K562 (cell line): ENCODE measurements at regions not wholly inside any gene's neighbourhood (a gene's known extent, or its start where the extent isn't known, plus 50 kb on each side); places are given as distances from the start of the nearest gene placed in this dataset.

ENCODE experiments used
- ATAC-seq: fragments of 200-7000 bp; cut with Tn5 transposase; 3 replicates; pipeline ENCODE4 v1.9.1; 2020; ENCODE audit warnings: moderate library complexity
- BruUV-seq: library from RNA; stranded (reverse); fragments of 400-500 nt; replicated peaks from 2 replicates; lab custom pipeline; 2021; lab: Mats Ljungman, UMichigan
- CTCF ChIA-PET: fragments of 300-600 bp; formaldehyde crosslinking; extraction: SDS; loops from one replicate; lab custom pipeline; 2021; ENCODE audit warnings: low intra/inter-chr PET ratio; lab: Yijun Ruan, JAX
- POLR2A ChIA-PET: fragments of 300-600, 350-650 bp; sonication (Branson Sonifier 250); formaldehyde crosslinking; extraction: SDS; loops from one replicate; lab custom pipeline; 2021; ENCODE audit warnings: antibody characterized with exemption, inconsistent platforms; lab: Yijun Ruan, JAX
- DNase-seq, 4 experiments: peaks; one replicate each; pipeline versions ENCODE4 v3.0.0 to v3.0.0-alpha.2; 2011 to 2018; ENCODE audit warnings: low spot score in 3 of 4, mixed read lengths in 3 of 4; ENCODE audit errors: extremely low read depth in 1 of 4
- FAIRE-seq: peaks from 2 replicates; lab custom pipeline; 2011; peaks lifted over from hg19 to GRCh38; lab: Jason Lieb, UNC
- H2AFZ ChIP-seq: 2 replicates; pipeline ENCODE4 v1.6.0; 2011; ENCODE audit warnings: low read depth, low read length, control low read depth, inconsistent platforms
- H3K27ac ChIP-seq: fragments of 200-600 bp; 3 replicates; pipeline ENCODE4 v1.8.0; 2011; ENCODE audit warnings: low read depth, mild to moderate bottlenecking, control low read depth, inconsistent platforms, low read length, moderate library complexity, mixed read lengths; ENCODE audit errors: extremely low read depth
- H3K27me3 ChIP-seq, 2 experiments: fragments of 300-600 bp in 1 of 2; 2 replicates in 1 of 2; 3 replicates in 1 of 2; pipeline versions ENCODE4 v1.6.0 to v1.8.0; 2011; ENCODE audit warnings: inconsistent platforms in 2 of 2, low read length in 2 of 2, mild to moderate bottlenecking in 1 of 2, mixed read lengths in 1 of 2, moderate library complexity in 1 of 2; ENCODE audit not compliant: control insufficient read depth in 2 of 2, insufficient read depth in 2 of 2
- H3K36me3 ChIP-seq: fragments of 300-600 bp; 3 replicates; pipeline ENCODE4 v1.8.0; 2011; ENCODE audit warnings: mild to moderate bottlenecking, low read length, inconsistent platforms; ENCODE audit not compliant: control insufficient read depth, insufficient read depth
- H3K4me1 ChIP-seq, 2 experiments: fragments of 200-600 bp in 1 of 2; replicated peaks in 1 of 2; 2 replicates in 1 of 2; 3 replicates in 1 of 2; pipeline versions ENCODE4 v1.5.1 to v1.8.0; 2011; ENCODE audit warnings: inconsistent platforms in 2 of 2, low read length in 2 of 2, mild to moderate bottlenecking in 1 of 2, mixed read lengths in 1 of 2, moderate library complexity in 1 of 2; ENCODE audit not compliant: control insufficient read depth in 2 of 2, insufficient read depth in 2 of 2
- H3K4me2 ChIP-seq: 2 replicates; pipeline ENCODE4 v1.6.1; 2011; ENCODE audit warnings: low read length, control low read depth, inconsistent platforms, mixed read lengths; ENCODE audit not compliant: insufficient read depth
- H3K4me3 ChIP-seq: fragments of 200-600 bp; sonication (generic), shearing (Covaris generic); 2 replicates; pipeline ENCODE4 v1.5.1; 2016; ENCODE audit warnings: control low read depth, inconsistent platforms
- H3K79me2 ChIP-seq: fragments of 200-600 bp; 3 replicates; pipeline ENCODE4 v1.8.0; 2011; ENCODE audit warnings: low read length, inconsistent platforms; ENCODE audit not compliant: control insufficient read depth, insufficient read depth
- H3K9ac ChIP-seq, 2 experiments: 2 replicates each; pipeline versions ENCODE4 v1.6.0 to v1.6.1; 2011; ENCODE audit warnings: low read depth in 2 of 2, low read length in 2 of 2, control low read depth in 1 of 2, inconsistent platforms in 1 of 2, mild to moderate bottlenecking in 1 of 2, mixed read lengths in 1 of 2; ENCODE audit not compliant: insufficient read depth in 1 of 2
- H3K9me1 ChIP-seq: one replicate; pipeline ENCODE4 v1.6.0; 2011; ENCODE audit warnings: inconsistent platforms, mild to moderate bottlenecking, low read length, moderate library complexity; ENCODE audit not compliant: control insufficient read depth, insufficient read depth
- H3K9me3 ChIP-seq: replicated peaks from 2 replicates; pipeline ENCODE4 v1.5.1; 2011; ENCODE audit warnings: low read depth, low read length, inconsistent platforms; ENCODE audit not compliant: control insufficient read depth, insufficient read depth
- H4K20me1 ChIP-seq: replicated peaks from 2 replicates; pipeline ENCODE4 v1.6.1; 2011; ENCODE audit warnings: low read length, inconsistent platforms, mixed read lengths; ENCODE audit not compliant: control insufficient read depth, insufficient read depth
- CREBBP ChIP-seq: IDR thresholded peaks from one replicate; pipeline ENCODE4 v1.6.1; 2012; ENCODE audit warnings: low read depth, mild to moderate bottlenecking, control low read depth, inconsistent platforms, low read length
- HDAC8 ChIP-seq: fragments of 450-650 bp; IDR thresholded peaks from 2 replicates; pipeline ENCODE4 v1.6.1; 2016; ENCODE audit warnings: mild to moderate bottlenecking, missing genetic modification characterization, moderate library complexity, missing compliant biosample characterization
- KAT2B ChIP-seq: IDR thresholded peaks from one replicate; pipeline ENCODE4 v1.6.1; 2012; ENCODE audit warnings: low read depth, mild to moderate bottlenecking, control low read depth, inconsistent platforms, low read length, moderate library complexity
- POLR2G ChIP-seq: fragments of 200-400 bp; formaldehyde crosslinking; IDR thresholded peaks from 2 replicates; pipeline ENCODE4 v1.6.1; 2017; ENCODE audit warnings: low read depth, mild to moderate bottlenecking, antibody characterized with exemption, low read length, moderate library complexity
- PPARD ChIP-seq: fragments of 250-450 bp; sonication (Bioruptor Pico); IDR thresholded peaks from 2 replicates; pipeline ENCODE4 v1.8.0; 2022; ENCODE audit warnings: inconsistent platforms, mild to moderate bottlenecking, moderate library complexity
- STAT6 ChIP-seq: sonication (generic); formaldehyde crosslinking; IDR thresholded peaks from 2 replicates; pipeline ENCODE4 v1.8.1; 2023; ENCODE audit warnings: mild to moderate bottlenecking, missing genetic modification reagents
- TRIM24 ChIP-seq, 2 experiments: fragments of 450-650 bp; IDR thresholded peaks; 2 replicates each; pipeline ENCODE4 v1.6.1; 2016
- ZFX ChIP-seq: sonication (generic); formaldehyde crosslinking; IDR thresholded peaks from 2 replicates; pipeline ENCODE4 v1.8.0; 2022; ENCODE audit warnings: mild to moderate bottlenecking, missing genetic modification reagents, moderate library complexity
- WGBS: fragments of 100-300 bp; shearing (Covaris generic); methylation state at CpG from one replicate; pipeline ENCODE4 v1.1.6; 2016; ENCODE audit warnings: low coverage, mixed read lengths; ENCODE audit not compliant: insufficient coverage; ENCODE audit errors: missing lambda C conversion rate; 5-methylcytosine and 5-hydroxymethylcytosine counted together
- in situ Hi-C: fragments of 300-500 bp; cut with MboI; formaldehyde crosslinking; loops from 4 replicates; pipeline ENCODE4 v1.15.0; 2018; ENCODE audit warnings: inconsistent platforms, mixed read lengths
- intact Hi-C: fragments of 100-400 bp; cut with micrococcal nuclease; formaldehyde crosslinking; loops from 2 replicates; pipeline ENCODE4 v1.14.2; 2022
- TF ChIP-seq, protein P1 (sequence below): fragments of 450-650 bp; IDR thresholded peaks from 2 replicates; pipeline ENCODE4 v1.6.1; 2016; ENCODE audit warnings: antibody characterized with exemption
- TF ChIP-seq, protein P2 (sequence below): fragments of 250-450 bp; sonication (Bioruptor Pico); IDR thresholded peaks from 2 replicates; pipeline ENCODE4 v1.5.0; 2021

DNA sequence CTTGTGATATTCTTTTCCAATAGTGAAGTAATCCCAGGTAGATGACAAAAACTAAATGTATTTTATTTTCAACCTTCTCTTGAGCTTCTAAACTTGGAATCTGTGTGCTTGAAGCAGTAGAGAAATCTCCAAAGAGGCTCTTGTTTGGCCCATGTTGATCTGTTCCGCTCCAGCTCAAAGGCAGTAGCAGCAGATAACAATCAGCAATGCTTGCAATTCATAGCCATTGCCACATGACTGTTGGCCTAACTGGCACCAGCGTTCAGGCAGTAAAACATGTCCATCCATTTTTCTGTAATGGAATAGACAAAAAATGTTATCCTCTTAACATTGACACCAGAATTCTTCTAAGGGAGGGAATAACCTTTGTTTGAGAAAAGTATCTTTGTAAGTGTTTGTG is 270.7 kb upstream of the MSX2 start (continued):
- TF ChIP-seq STAT6 (CRISPR knock-in tag), result no peak

DNA sequence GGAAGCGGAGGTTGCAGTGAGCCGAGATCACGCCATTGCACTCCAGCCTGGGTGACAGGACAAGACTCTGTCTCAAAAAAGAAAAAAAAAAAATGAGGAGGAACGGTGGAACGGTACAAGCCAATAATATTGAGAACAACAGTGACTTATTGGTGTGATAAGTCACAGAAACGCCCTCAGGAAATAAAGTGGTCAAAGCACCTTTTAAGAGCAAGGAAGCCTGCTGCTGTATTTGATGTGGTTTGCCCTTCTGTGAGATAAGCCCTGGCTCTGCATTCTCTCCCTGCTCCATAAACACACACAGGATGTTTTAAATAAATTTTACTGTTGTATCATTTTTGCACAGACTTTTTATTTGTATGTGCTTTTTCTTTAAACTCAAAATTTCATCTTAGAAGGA is 269.9 kb upstream of the MSX2 start:
- FAIRE-seq, result no peak
- ATAC-seq, result no peak
- ChIA-PET POLR2A (no interaction called here), CTCF (no interaction called here)
- Histone ChIP-seq H3K4me3 (no peak overlapping the region), H3K9me3 (no peaks in the 10 kb centered on the region), H3K36me3 (no peaks in the 10 kb centered on the region), H3K9ac (no peak overlapping the region), H2AFZ (no peak overlapping the region), H4K20me1 (no peaks in the 10 kb centered on the region), H3K4me2 (no peak overlapping the region), H3K9me1 (no peaks in the 10 kb centered on the region), H3K4me1 (no peaks in the 10 kb centered on the region; a peak in 1 of 5 replicates), H3K27me3 (no peaks in the 10 kb centered on the region; a peak in 1 of 5 replicates), H3K79me2 (no peaks in the 10 kb centered on the region), H3K27ac (no peak overlapping the region)
- BruUV-seq, result no TSS peak
- intact Hi-C loops (no loop called here), in situ Hi-C loops (no loop called here)
- no peak for TF ChIP-seq CREBBP
- TF ChIP-seq, protein P1, sequence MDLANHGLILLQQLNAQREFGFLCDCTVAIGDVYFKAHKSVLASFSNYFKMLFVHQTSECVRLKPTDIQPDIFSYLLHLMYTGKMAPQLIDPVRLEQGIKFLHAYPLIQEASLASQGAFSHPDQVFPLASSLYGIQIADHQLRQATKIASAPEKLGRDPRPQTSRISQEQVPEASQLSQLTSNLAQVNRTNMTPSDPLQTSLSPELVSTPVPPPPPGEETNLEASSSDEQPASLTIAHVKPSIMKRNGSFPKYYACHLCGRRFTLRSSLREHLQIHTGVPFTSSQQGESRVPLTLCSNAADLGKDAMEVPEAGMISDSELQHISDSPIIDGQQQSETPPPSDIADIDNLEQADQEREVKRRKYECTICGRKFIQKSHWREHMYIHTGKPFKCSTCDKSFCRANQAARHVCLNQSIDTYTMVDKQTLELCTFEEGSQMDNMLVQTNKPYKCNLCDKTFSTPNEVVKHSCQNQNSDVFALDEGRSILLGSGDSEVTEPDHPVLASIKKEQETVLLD, result no peak
- TF ChIP-seq, protein P2, sequence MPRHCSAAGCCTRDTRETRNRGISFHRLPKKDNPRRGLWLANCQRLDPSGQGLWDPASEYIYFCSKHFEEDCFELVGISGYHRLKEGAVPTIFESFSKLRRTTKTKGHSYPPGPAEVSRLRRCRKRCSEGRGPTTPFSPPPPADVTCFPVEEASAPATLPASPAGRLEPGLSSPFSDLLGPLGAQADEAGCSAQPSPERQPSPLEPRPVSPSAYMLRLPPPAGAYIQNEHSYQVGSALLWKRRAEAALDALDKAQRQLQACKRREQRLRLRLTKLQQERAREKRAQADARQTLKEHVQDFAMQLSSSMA (CRISPR knock-in tag), result no peak
- no peak for TF ChIP-seq HDAC8 (tag)
- TF ChIP-seq PPARD (CRISPR knock-in tag), result no peak
- no peak for TF ChIP-seq POLR2G
- TF ChIP-seq KAT2B, result no peak
- TF ChIP-seq ZFX, result no peak
- TF ChIP-seq TRIM24 (IDR thresholded peaks at IDR 0.05), result no peak
- no peak for DNase-seq
- 2% methylated on average over 5 of the region's 6 CpGs for WGBS
